Activated T-helper 17 cell treated with anti-CD3 and anti-CD28 coated beads, Interleukin-2, amount 50 U/mL, for 72 hours (primary cell): ENCODE measurements at regions not wholly inside any gene's neighbourhood (a gene's known extent, or its start where the extent isn't known, plus 50 kb on each side); places are given as distances from the start of the nearest gene placed in this dataset.

ENCODE experiments used
- ATAC-seq: fragments of 150-1000 bp; cut with Tn5 transposase; replicated peaks from 2 replicates; pipeline ENCODE4 v1.10.0; 2021; ENCODE audit warnings: mild to moderate bottlenecking, moderate library complexity
- H3K27ac Mint-ChIP-seq: one replicate; pipeline ENCODE4 v1.8.0; 2022; ENCODE audit warnings: mixed read lengths
- H3K27me3 Mint-ChIP-seq: one replicate; pipeline ENCODE4 v1.8.0; 2022; ENCODE audit warnings: mixed read lengths
- H3K36me3 Mint-ChIP-seq: one replicate; pipeline ENCODE4 v1.8.0; 2022; ENCODE audit warnings: low read depth, mild to moderate bottlenecking, mixed read lengths
- H3K4me1 Mint-ChIP-seq: one replicate; pipeline ENCODE4 v1.8.0; 2022; ENCODE audit warnings: mixed read lengths
- H3K4me3 Mint-ChIP-seq: one replicate; pipeline ENCODE4 v1.8.0; 2022; ENCODE audit warnings: mild to moderate bottlenecking, mixed read lengths
- H3K9me3 Mint-ChIP-seq: one replicate; pipeline ENCODE4 v1.8.0; 2022; ENCODE audit warnings: mixed read lengths

DNA sequence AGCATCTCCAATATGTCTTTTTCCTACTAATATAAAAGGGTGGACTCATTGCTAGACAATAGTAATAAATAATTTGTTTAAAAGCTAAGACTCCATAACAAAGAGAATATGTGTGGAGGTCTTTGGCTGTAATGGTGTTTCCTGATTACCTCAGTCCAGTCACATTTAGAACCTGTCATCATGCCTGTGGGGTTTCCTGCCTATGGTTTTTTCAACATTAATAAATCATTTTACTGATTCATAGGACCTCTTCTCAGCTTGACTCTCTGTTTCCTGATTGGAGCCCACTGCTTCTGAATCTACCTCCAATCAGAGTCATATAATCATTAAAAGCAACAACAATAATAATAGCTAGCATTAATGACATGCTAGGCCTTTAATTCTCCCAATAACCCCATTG, 52.4 kb upstream of the GNAI1 start:
- no peak overlapping the region for H3K4me3 Mint-ChIP-seq
- no peak overlapping the region for H3K27ac Mint-ChIP-seq
- H3K36me3 Mint-ChIP-seq, result no peaks in the 10 kb centered on the region
- H3K27me3 Mint-ChIP-seq, result no peaks in the 10 kb centered on the region
- H3K9me3 Mint-ChIP-seq, result no peaks in the 10 kb centered on the region
- peaks cover 5% of the 10 kb centered on the region for H3K4me1 Mint-ChIP-seq
- ATAC-seq, result no peak

DNA sequence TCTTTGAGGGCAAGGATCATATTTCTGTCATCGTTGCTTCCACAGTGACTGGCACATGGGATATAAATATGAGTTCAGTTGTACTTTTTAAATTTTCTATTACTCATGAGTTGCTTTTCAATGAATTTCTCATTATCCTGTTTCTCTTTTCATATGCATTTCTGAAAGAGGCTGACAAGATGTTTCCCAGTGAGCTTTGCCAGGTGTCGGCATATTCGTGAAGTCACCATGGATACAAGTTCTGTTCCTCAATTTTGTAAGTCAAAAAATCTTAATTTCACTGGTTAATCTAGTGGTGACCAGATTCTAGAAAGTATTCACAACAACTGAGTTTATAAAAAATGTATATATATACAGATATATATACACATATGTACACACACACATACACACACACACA, 55.7 kb upstream of the GNAI1 start:
- Mint-ChIP-seq H3K27me3 (no peaks in the 10 kb centered on the region), H3K27ac (no peak overlapping the region), H3K36me3 (no peaks in the 10 kb centered on the region), H3K4me3 (peak overlapping the region; percentile 50), H3K4me1 (peaks cover 5% of the 10 kb centered on the region), H3K9me3 (no peaks in the 10 kb centered on the region)
- no peak for ATAC-seq

DNA sequence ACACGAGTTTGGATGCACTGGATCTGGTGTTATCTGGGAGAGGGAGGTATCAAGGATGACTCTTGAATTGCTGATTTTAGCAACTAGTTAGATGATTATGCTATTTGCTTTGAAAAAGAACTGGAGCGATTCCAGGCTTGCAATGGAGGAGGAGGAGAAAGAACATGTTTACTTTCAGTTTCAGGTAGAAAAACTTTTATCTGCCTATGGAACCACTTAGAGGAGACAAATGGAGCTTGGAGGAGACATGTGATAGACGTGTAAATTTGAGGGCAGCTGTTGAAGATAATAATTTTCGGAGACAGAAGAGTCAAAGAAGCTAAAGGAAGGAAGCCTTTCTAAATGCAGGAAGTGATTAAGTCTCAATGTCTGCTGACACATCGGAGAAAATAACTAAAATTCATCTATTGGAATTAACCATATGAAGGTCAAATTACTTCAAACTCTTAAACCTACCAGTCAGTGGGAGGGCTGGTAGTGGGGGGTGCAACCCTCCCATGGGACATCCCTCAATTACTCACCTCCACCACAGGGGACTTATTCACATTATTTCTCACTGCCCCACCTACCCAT, 56.4 kb upstream of the GNAI1 start:
- ATAC-seq, result peak; percentile 45
- Mint-ChIP-seq H3K4me1 (peaks cover 5% of the 10 kb centered on the region), H3K9me3 (no peaks in the 10 kb centered on the region), H3K4me3 (peak overlapping the region; percentile 50), H3K27ac (no peak overlapping the region), H3K27me3 (no peaks in the 10 kb centered on the region), H3K36me3 (no peaks in the 10 kb centered on the region)

DNA sequence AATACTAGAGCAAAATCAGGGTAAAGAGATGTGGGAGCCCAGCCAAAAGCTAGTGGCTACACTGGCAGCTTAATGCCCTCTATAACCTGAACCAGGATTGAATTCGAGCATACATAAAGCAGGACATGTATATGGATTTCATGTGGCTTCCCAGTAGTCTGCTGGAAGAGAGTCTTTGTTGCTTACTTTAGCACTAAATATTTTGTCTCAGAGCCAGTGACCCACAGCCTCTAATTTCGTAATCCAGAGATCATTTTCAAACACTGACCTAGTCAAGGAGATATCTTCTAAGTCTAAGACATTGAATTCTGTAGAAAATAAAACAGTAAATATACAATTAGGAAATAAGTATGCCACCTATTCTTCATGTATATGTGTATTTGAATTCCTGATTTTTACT, 64.2 kb upstream of the GNAI1 start:
- no peak for ATAC-seq
- Mint-ChIP-seq H3K27ac (no peak overlapping the region), H3K9me3 (peaks cover 13% of the 10 kb centered on the region)

DNA sequence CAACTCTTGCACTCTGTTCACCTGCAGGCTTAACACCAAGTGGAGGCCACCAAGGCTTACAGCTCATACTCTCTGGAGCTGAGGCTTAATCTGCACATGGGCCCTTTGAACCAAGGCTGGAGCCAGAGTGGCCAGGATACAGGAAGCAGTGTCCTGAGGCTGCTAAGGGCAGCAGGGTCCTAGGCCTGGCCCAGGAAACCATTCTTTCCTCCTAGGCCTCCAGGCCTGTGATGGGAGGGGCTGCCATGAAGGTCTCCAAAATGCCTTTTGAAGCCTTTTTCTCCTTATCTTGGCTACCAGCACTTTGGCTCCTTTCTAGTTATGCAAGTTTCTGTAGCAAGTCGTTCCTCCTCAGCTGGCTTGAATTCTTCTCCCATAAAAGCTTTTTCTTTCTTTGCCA, 68.0 kb upstream of the GNAI1 start:
- Mint-ChIP-seq H3K27me3 (no peaks in the 10 kb centered on the region), H3K36me3 (no peaks in the 10 kb centered on the region), H3K4me3 (no peak overlapping the region), H3K9me3 (peaks cover 18% of the 10 kb centered on the region), H3K27ac (no peak overlapping the region), H3K4me1 (no peaks in the 10 kb centered on the region)
- ATAC-seq, result no peak

More for the DNA sequence above, 64.2 kb upstream of the GNAI1 start:
- H3K36me3 Mint-ChIP-seq, result no peaks in the 10 kb centered on the region
- no peaks in the 10 kb centered on the region for H3K4me1 Mint-ChIP-seq
- H3K27me3 Mint-ChIP-seq, result no peaks in the 10 kb centered on the region
- H3K4me3 Mint-ChIP-seq, result no peak overlapping the region

DNA sequence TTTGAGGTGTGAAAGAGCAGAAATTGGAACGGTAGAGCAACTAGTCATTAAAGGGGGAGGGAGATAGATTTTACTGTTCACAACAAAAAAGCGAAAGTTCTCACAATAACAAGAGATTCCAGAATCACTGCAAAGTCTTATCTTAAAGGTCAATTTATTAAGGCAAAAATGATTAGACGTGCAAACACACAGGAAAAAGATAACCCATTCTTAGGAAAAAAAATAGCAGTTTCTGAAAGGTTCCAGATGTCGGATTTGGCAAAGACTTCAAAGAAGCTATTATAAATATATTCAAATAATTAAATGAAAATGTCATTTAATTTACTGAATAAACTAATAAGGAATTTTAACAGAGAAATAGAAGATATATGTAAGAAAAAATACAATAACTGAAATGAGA, 70.8 kb upstream of the GNAI1 start:
- H3K4me3 Mint-ChIP-seq, result no peak overlapping the region
- no peaks in the 10 kb centered on the region for H3K27me3 Mint-ChIP-seq
- no peaks in the 10 kb centered on the region for H3K4me1 Mint-ChIP-seq
- ATAC-seq, result no peak
- H3K27ac Mint-ChIP-seq, result no peak overlapping the region
- no peaks in the 10 kb centered on the region for H3K36me3 Mint-ChIP-seq
- H3K9me3 Mint-ChIP-seq, result peaks cover 17% of the 10 kb centered on the region

DNA sequence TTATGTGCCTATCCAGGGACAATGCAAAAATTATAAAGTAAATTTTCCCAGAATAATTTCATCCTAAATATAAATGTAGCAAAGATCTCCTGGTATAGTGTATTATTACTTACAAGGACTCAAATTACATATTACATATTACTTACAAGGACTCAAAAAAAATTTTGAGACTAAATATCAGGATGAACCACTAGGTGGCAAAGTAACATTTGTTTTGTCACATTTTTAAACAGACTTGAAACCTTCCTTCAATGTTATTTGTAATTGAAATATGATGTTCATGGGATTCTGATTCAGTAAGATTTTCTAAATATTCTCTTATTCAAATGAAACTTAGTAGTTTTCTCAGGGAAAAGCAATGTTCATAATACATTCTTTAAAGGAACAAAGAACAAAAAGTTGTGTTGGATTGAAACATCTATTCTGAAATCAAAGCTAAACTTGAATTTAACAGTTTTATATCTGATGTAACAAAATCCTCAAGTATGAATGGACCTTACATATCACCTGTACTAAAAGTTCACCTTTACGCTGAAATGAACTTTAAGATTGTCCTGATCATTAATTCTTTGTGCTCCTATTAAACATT, 74.3 kb upstream of the GNAI1 start:
- no peaks in the 10 kb centered on the region for H3K27me3 Mint-ChIP-seq
- no peaks in the 10 kb centered on the region for H3K36me3 Mint-ChIP-seq
- peaks cover 6% of the 10 kb centered on the region for H3K9me3 Mint-ChIP-seq
- ATAC-seq, result no peak
- H3K4me1 Mint-ChIP-seq, result no peaks in the 10 kb centered on the region
- H3K4me3 Mint-ChIP-seq, result no peak overlapping the region
- H3K27ac Mint-ChIP-seq, result no peak overlapping the region

DNA sequence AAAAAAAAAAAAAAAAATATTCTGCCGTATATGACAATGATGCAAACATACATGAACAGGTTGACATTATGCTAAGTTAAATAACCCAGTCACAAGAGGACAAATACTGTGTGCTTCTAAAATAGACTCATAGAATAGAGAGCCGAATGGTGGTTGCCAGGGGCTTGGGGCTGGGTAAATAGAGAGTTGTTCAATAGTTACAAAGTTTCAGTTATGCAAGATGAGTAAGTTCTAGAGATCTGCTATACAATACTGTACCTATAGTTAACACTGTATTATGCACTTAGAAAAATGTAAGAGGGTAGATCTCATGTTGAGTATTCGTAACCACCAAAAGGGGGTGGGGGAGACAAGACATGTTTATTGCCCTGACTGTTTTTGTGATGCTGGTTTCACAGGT, 77.1 kb upstream of the GNAI1 start:
- no peak for ATAC-seq
- Mint-ChIP-seq H3K36me3 (no peaks in the 10 kb centered on the region), H3K4me1 (no peaks in the 10 kb centered on the region), H3K27me3 (no peaks in the 10 kb centered on the region), H3K9me3 (peaks cover 5% of the 10 kb centered on the region), H3K4me3 (no peak overlapping the region), H3K27ac (no peak overlapping the region)

DNA sequence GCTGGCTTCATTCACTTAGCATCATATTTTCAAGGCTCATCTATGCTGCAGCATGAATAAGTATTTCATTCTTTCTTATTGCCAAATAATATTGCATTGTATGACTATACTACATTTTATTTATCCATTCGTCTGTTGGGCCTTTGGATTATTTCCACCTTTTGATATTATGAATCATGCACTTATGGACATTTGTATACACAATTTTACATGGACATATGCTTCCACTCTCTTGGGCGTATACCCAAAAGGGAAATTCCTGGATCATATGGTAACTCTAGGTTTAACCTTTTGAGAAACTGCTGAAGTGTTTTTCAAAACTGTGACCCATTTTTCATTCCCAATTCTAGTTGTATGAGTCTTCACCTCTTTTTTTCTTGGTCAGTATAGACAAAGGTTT, 80.3 kb upstream of the GNAI1 start:
- Mint-ChIP-seq H3K4me1 (no peaks in the 10 kb centered on the region), H3K9me3 (no peaks in the 10 kb centered on the region), H3K27ac (no peak overlapping the region), H3K36me3 (no peaks in the 10 kb centered on the region), H3K4me3 (no peak overlapping the region), H3K27me3 (no peaks in the 10 kb centered on the region)
- no peak for ATAC-seq

DNA sequence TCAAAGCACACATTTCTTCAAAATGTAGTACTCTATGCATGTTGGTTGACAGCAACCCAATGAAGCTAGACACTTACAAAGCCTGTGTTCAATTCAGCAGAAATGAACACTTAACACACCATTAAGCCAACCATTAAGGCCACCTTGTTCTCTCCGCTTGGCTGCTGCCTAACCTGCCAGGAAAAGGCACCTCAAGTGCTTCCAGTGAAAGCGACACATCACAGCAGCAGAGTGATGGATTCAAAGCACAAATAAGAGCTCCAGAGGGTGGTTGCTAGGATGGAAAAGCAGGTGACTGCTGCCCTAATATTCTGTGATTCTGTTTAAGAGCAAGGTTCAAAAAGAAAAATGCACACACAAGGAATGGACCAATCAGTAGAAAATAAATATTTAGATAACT, 81.5 kb upstream of the GNAI1 start:
- Mint-ChIP-seq H3K9me3 (no peaks in the 10 kb centered on the region), H3K27me3 (no peaks in the 10 kb centered on the region), H3K4me1 (no peaks in the 10 kb centered on the region), H3K4me3 (no peak overlapping the region), H3K27ac (no peak overlapping the region), H3K36me3 (no peaks in the 10 kb centered on the region)
- no peak for ATAC-seq

DNA sequence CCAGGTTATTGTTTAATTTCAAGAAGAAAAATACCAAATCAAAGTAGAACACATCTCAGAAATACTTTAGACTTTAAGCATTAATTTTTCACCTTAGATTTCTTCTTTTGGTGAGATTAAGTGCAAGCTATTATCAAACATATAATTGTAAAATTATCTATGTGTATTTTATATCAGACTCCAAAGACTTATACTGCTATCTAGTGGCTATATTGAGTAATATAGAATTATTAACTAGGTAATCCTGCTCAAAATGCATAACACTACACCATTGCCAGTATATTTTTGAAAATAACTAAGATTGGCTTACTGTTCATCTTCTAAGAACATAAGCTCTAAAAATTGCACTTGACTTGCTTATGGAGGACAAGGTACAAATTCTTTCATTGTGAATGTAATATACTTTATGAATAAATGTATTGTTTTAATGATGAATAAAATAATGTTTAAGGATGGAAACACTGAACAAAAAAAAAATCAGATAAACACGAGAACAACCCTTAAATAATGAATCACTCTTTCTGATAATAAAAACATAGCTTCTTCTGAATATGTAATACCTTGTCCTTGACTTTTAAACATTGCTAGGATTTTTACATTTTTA, 86.7 kb upstream of the GNAI1 start:
- Mint-ChIP-seq H3K9me3 (peaks cover 16% of the 10 kb centered on the region), H3K4me3 (no peak overlapping the region), H3K27me3 (no peaks in the 10 kb centered on the region), H3K27ac (no peak overlapping the region), H3K36me3 (no peaks in the 10 kb centered on the region), H3K4me1 (no peaks in the 10 kb centered on the region)
- no peak for ATAC-seq

DNA sequence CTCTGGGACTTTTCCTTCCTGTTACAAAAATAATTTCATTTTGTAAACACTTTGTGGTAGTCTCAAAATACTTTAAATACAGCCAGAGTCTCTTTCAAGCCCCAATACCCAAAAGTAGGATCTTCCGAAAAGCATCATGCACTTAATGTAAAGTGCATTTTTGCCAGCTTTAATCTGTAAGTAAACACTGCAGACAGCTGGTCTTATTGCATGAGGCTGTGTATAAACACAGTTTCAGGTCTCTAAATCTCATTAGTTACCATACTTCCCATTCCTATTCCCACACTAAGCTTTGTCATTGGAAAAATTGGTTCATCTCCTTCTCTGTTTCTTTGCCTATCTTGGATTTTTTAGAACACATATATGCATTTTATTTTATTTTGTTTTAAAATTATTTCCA, 87.6 kb upstream of the GNAI1 start:
- Mint-ChIP-seq H3K36me3 (no peaks in the 10 kb centered on the region), H3K9me3 (peaks cover 16% of the 10 kb centered on the region), H3K27ac (no peak overlapping the region), H3K4me3 (no peak overlapping the region), H3K4me1 (no peaks in the 10 kb centered on the region), H3K27me3 (no peaks in the 10 kb centered on the region)
- ATAC-seq, result no peak

DNA sequence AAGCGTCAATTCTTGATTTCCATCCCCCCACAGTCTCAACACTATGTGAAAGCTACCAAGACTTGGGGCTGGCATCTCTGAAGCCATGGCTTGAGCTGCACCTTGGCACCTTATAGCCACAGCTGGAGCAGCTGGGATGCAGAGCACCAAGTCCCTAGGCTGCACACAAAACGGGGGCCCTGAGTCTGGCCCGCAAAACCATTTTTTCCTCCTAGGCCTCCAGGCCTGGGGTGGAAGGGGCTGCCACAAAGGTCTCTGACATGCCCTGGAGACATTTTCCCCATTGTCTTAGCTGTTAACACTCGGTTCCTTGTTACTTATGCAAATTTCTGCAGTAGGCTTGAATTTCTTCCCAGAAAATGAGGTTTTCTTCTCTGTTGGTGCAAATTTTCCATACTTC, 89.8 kb upstream of the GNAI1 start:
- no peaks in the 10 kb centered on the region for H3K27me3 Mint-ChIP-seq
- ATAC-seq, result no peak
- H3K4me1 Mint-ChIP-seq, result no peaks in the 10 kb centered on the region

DNA sequence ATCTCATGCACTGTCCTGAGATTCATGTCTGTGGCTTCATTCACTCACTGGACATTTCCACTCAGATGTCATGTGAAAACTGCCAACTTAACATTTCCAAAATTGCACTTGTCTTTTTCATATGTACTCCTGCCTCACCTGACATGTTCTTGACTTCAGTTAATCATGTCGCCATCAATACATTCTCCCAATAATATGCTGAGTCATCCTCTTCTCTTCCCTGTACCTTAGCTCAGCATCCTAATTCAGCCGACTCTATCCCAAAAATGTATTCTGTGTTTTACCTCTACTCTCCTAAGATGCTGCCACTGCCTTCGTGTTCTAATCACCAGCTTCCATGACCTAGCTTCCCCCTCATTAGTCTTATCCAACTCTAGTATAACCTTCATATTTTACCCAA, 93.9 kb upstream of the GNAI1 start:
- Mint-ChIP-seq H3K4me1 (no peaks in the 10 kb centered on the region), H3K36me3 (no peaks in the 10 kb centered on the region), H3K27ac (no peak overlapping the region), H3K27me3 (no peaks in the 10 kb centered on the region), H3K9me3 (peaks cover 21% of the 10 kb centered on the region), H3K4me3 (no peak overlapping the region)
- ATAC-seq, result no peak

More for the DNA sequence above, 89.8 kb upstream of the GNAI1 start:
- H3K27ac Mint-ChIP-seq, result no peak overlapping the region
- H3K9me3 Mint-ChIP-seq, result peaks cover 21% of the 10 kb centered on the region
- H3K36me3 Mint-ChIP-seq, result no peaks in the 10 kb centered on the region
- H3K4me3 Mint-ChIP-seq, result no peak overlapping the region

DNA sequence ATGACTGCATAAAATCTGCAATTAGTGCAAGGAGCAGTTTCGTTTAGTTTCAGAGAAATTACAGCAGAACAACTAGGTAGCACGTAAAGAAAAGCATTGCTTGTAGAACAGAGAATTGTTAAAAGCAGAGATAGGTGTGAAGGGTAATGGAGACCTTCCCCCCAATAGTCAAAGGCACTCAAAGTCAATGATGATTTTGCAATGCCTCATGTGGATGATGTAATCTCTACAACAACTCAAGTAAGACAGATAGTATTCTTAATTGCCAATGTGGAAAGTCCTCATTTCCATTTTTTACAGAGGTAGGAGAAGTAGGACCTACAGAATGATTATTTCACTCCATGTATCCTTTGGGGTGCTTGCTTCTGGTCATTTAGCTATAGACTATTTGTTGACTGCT, 94.3 kb upstream of the GNAI1 start:
- H3K9me3 Mint-ChIP-seq, result peaks cover 18% of the 10 kb centered on the region
- no peak overlapping the region for H3K4me3 Mint-ChIP-seq
- H3K36me3 Mint-ChIP-seq, result no peaks in the 10 kb centered on the region
- H3K4me1 Mint-ChIP-seq, result no peaks in the 10 kb centered on the region
- no peak for ATAC-seq
- H3K27me3 Mint-ChIP-seq, result no peaks in the 10 kb centered on the region
- H3K27ac Mint-ChIP-seq, result no peak overlapping the region
